Prostate gland (tissue), 2 donors: ENCODE measurements at regions not wholly inside any gene's neighbourhood (a gene's known extent, or its start where the extent isn't known, plus 50 kb on each side); places are given as distances from the start of the nearest gene placed in this dataset.

Source experiments
- POLR2A ChIP-seq: fragments of 450-650 bp; IDR thresholded peaks from one replicate; pipeline ENCODE4 v1.6.1; 2016; ENCODE audit warnings: antibody characterized with exemption, mild to moderate bottlenecking
- TF ChIP-seq, protein P1 (sequence below), 4 experiments: fragments of 200-600 bp in 2 of 4; fragments of 450-650 bp in 2 of 4; sonication (generic) in 2 of 4; IDR thresholded peaks; 1 replicate in 3 of 4; 2 replicates in 1 of 4; pipeline ENCODE4 v1.5.1; 2016 to 2019; ENCODE audit warnings: antibody characterized with exemption in 4 of 4, mild to moderate bottlenecking in 2 of 4, moderate library complexity in 2 of 4

- TF ChIP-seq, protein P1, sequence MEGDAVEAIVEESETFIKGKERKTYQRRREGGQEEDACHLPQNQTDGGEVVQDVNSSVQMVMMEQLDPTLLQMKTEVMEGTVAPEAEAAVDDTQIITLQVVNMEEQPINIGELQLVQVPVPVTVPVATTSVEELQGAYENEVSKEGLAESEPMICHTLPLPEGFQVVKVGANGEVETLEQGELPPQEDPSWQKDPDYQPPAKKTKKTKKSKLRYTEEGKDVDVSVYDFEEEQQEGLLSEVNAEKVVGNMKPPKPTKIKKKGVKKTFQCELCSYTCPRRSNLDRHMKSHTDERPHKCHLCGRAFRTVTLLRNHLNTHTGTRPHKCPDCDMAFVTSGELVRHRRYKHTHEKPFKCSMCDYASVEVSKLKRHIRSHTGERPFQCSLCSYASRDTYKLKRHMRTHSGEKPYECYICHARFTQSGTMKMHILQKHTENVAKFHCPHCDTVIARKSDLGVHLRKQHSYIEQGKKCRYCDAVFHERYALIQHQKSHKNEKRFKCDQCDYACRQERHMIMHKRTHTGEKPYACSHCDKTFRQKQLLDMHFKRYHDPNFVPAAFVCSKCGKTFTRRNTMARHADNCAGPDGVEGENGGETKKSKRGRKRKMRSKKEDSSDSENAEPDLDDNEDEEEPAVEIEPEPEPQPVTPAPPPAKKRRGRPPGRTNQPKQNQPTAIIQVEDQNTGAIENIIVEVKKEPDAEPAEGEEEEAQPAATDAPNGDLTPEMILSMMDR (IDR thresholded peaks at IDR 0.05): no peak
- TF ChIP-seq POLR2A: no peak
Observed at GRCh38 chr15:81811736-81812135, 234.1 kb downstream of the MEX3B start.
